ENCODE measurements at regions not wholly inside any gene's neighbourhood (a gene's known extent, or its start where the extent isn't known, plus 50 kb on each side); places are given as distances from the start of the nearest gene placed in this dataset.
"Not testable (repeated sequence)": the region's sequence is repeated elsewhere in the genome, so short reads cannot be mapped to it uniquely, and the experiment has no call there.

DNA sequence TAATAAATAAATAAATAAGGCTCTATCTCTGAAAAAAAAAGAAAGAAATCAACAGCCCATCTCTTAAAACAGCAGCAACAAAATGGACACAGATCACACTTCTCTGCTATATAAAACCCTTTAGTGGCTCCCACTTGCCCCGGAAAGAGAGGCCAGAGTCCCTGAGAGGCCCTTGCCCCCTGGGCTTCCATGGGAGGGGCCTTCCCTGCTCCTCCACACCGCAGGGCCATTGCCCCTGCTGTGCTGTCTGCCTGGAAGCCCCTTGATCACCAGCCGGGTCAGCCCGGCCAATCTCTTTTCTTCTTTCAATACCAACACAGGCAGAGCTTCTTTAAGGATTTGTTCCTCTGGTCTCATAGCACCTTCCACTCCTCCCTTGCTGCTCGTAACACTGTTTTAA, 171.1 kb downstream of the URI1 start:
- no peak overlapping the region for H3K27ac Mint-ChIP-seq
- no peaks in the 10 kb centered on the region for H3K4me1 Mint-ChIP-seq
- H3K9me3 Mint-ChIP-seq (ENCODE audit: insufficient read depth) = peaks cover 3% of the 10 kb centered on the region
- DNase-seq = no peak
- Histone ChIP-seq H3K36me3 (replicated peaks in 1 of 2; ENCODE audit: control extremely low read depth in 1 of 2, control insufficient read depth in 1 of 2, extremely low read depth in 1 of 2, insufficient read depth in 2 of 2, low read length in 1 of 2) (no peaks in the 10 kb centered on the region), H3K27me3 (replicated peaks in 1 of 4; ENCODE audit: control extremely low read depth in 1 of 4, control insufficient read depth in 3 of 4, insufficient read depth in 4 of 4, low read length in 3 of 4) (no peaks in the 10 kb centered on the region), H2AFZ (ENCODE audit: insufficient read depth, low read depth, low read length, poor library complexity, severe bottlenecking) (no peak overlapping the region), H3K79me2 (ENCODE audit: control insufficient read depth, insufficient read depth, low read length) (no peaks in the 10 kb centered on the region), H3K27ac (ENCODE audit: low read length in 2 of 2) (no peak overlapping the region), H4K20me1 (ENCODE audit: control insufficient read depth, insufficient read depth, low read length, poor library complexity, severe bottlenecking) (no peaks in the 10 kb centered on the region), H3K4me2 (replicated peaks; ENCODE audit: low read depth, low read length, poor library complexity, severe bottlenecking) (no peak overlapping the region), H3K4me1 (ENCODE audit: control insufficient read depth in 2 of 2, insufficient read depth in 2 of 2, low read length in 2 of 2) (no peaks in the 10 kb centered on the region), H3K9me3 (ENCODE audit: control extremely low read depth in 1 of 3, control insufficient read depth in 2 of 3, insufficient read depth in 1 of 3, low read length in 2 of 3) (peaks cover 0 to 18% (median 0%) of the 10 kb centered on the region in 3 donors), H3K4me3 (ENCODE audit: control extremely low read depth in 1 of 5, extremely low read depth in 1 of 5, insufficient read depth in 1 of 5, low read depth in 2 of 5, low read length in 4 of 5) (no peak overlapping the region), H3K9ac (ENCODE audit: low read length) (no peak overlapping the region)
- intact Hi-C loops (cut with micrococcal nuclease) = no loop called here
- H3K4me3 Mint-ChIP-seq = no peak overlapping the region
- WGBS (ENCODE audit: insufficient coverage) = 78% methylated on average over 4 of the region's 5 CpGs
- CTCF ChIA-PET = no interaction called here
- no peak for TF ChIP-seq CTCF (IDR thresholded peaks at IDR 0.05)
- no peak for TF ChIP-seq EZH2 (IDR thresholded peaks at IDR 0.05; ENCODE audit: borderline replicate concordance, insufficient read depth, low read depth, low read length, poor library complexity, severe bottlenecking)
- H3K27me3 Mint-ChIP-seq = no peaks in the 10 kb centered on the region
- ATAC-seq (ENCODE audit: low read depth) = no peak
- POLR2A ChIA-PET = no interaction called here

DNA sequence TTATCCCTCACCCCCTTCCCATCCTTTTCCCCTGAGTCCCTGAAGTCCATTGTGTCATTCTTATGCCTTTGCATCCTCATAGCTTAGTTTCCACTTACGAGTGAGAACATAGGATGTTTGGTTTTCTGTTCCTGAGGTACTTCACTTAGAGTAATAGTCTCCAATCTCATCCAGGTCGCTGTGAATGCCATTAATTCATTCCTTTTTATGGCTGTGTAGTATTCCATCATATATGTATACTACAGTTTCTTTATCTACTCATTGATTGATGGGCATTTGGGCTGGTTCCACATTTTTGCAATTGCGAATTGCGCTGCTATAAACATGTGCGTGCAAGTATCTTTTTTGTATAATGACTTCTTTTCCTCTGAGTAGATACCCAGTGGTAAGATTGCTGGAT, 172.1 kb downstream of the URI1 start:
- intact Hi-C loops (cut with micrococcal nuclease); CTCF ChIA-PET; H3K9me3 Mint-ChIP-seq (ENCODE audit: insufficient read depth): not testable (repeated sequence)

More for the DNA sequence above, 172.1 kb downstream of the URI1 start:
- H3K9me3 ChIP-seq (ENCODE audit: control extremely low read depth in 1 of 3, control insufficient read depth in 2 of 3, insufficient read depth in 1 of 3, low read length in 2 of 3) = peaks cover 0 to 18% (median 0%) of the 10 kb centered on the region in 3 donors
- DNase-seq; H3K4me3 ChIP-seq (ENCODE audit: control extremely low read depth in 1 of 5, extremely low read depth in 1 of 5, insufficient read depth in 1 of 5, low read depth in 2 of 5, low read length in 4 of 5); H3K27ac ChIP-seq (ENCODE audit: low read length in 2 of 2); H3K4me1 ChIP-seq (ENCODE audit: control insufficient read depth in 2 of 2, insufficient read depth in 2 of 2, low read length in 2 of 2); H3K27me3 ChIP-seq (replicated peaks in 1 of 4; ENCODE audit: control extremely low read depth in 1 of 4, control insufficient read depth in 3 of 4, insufficient read depth in 4 of 4, low read length in 3 of 4); H2AFZ ChIP-seq (ENCODE audit: insufficient read depth, low read depth, low read length, poor library complexity, severe bottlenecking); H4K20me1 ChIP-seq (ENCODE audit: control insufficient read depth, insufficient read depth, low read length, poor library complexity, severe bottlenecking); H3K4me1 Mint-ChIP-seq; H3K79me2 ChIP-seq (ENCODE audit: control insufficient read depth, insufficient read depth, low read length); H3K4me2 ChIP-seq (replicated peaks; ENCODE audit: low read depth, low read length, poor library complexity, severe bottlenecking); H3K9ac ChIP-seq (ENCODE audit: low read length); ATAC-seq (ENCODE audit: low read depth); H3K4me3 Mint-ChIP-seq; H3K27me3 Mint-ChIP-seq; H3K27ac Mint-ChIP-seq; H3K36me3 ChIP-seq (replicated peaks in 1 of 2; ENCODE audit: control extremely low read depth in 1 of 2, control insufficient read depth in 1 of 2, extremely low read depth in 1 of 2, insufficient read depth in 2 of 2, low read length in 1 of 2); POLR2A ChIA-PET: not testable (repeated sequence)
- no CpG with 5 or more reads among the region's 5 CpGs for WGBS (ENCODE audit: insufficient coverage)
